GM19438 (cell line): ENCODE measurements at regions not wholly inside any gene's neighbourhood (a gene's known extent, or its start where the extent isn't known, plus 50 kb on each side); places are given as distances from the start of the nearest gene placed in this dataset.
"Not testable (repeated sequence)": the region's sequence is repeated elsewhere in the genome, so short reads cannot be mapped to it uniquely, and the experiment has no call there.

Source experiments
- ATAC-seq: cut with Tn5 transposase; IDR thresholded peaks from one replicate; pipeline ENCODE4 v1.9.1; 2021; ENCODE audit warnings: low read depth; ENCODE audit not compliant: unreplicated experiment

- no peak for ATAC-seq
Measured at GRCh38 chr4:126532527-126532926, 1100.2 kb upstream of the INTU start.

GRCh38 chr4:126533146-126533805 is 1099.5 kb upstream of the INTU start:
- no peak for ATAC-seq

DNA sequence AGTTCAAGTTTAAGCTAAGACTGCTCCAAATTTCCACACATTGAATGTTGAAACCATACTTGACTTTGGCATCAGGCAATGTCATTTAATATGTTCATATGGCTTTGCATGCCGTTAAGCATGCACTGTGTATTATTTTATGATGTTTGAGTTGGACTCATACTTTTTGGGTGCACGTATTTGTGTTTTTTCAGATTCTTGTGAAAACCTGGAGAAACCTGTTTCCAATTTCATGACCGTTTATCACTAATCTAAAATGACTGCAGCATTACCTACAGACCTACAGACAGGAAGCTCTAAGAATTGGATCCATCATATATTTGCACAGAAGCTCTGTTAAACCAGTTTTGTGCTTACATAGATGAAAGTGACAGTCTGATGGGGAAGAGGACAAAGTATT is 1093.0 kb upstream of the INTU start:
- no peak for ATAC-seq

DNA sequence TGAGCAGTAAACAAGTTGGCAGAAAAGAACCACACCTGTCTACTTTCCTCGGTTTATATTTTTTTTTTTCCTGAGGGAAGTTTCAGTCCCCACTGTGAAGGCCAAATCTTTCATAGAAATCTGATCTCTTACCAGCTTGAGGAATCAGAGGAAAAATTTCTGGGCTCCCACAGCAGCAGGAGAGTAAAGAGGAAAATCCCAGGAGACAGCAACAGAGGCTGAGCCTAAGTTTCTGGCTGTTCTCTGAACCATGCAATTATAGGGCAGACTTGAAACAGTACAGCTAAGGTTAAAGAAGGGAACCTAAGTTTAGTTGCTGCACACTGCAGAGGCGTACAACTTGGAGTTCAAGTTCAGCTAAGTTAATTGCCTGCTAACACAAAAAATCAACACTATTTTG is 1090.9 kb upstream of the INTU start:
- ATAC-seq: no peak

DNA sequence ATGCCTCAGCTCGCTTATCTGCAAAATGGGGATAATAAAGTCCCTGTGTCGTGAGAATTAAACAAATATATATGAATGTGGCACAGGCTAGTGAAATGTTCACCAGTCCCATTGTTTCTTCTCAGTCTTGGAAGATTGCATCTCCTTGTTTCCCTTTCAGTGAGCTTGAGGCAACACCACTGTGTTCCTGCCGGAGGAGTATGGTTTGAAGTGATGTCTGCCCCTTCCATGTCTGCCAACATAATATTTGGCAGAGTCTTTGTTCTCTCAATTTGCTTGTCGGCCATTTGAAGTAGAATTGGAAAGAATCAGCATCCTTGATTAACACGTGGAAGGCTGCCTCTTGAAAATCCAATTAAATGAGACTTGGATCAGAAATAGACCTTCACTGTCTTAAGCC is 1088.5 kb upstream of the INTU start:
- ATAC-seq: no peak

DNA sequence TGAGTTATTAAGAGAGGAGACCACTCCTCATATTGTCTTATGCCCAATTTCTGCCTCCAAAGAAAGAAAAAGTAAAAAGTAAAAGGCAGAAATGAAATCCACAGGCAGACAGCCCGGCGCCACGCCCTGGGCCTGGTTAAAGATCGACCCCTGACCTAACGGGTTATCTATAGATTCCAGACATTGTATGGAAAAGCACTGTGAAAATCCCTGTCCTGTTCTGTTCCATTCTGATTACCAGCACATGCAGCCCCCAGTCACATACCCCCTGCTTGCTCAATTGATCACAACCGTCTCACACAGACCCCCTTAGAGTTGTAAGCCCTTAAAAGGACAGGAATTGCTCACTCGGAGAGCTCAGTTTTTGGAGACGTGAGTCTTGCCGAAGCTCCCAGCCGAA is 1086.6 kb upstream of the INTU start:
- not testable (repeated sequence) for ATAC-seq

- ATAC-seq: no peak
Measured at GRCh38 chr4:126547352-126547751, 1085.4 kb upstream of the INTU start.

GRCh38 chr4:126548890-126549289 is 1083.9 kb upstream of the INTU start:
- ATAC-seq: no peak

GRCh38 chr4:126552321-126552720 is 1080.4 kb upstream of the INTU start:
- ATAC-seq: no peak

GRCh38 chr4:126553248-126553647 is 1079.5 kb upstream of the INTU start:
- no peak for ATAC-seq

DNA sequence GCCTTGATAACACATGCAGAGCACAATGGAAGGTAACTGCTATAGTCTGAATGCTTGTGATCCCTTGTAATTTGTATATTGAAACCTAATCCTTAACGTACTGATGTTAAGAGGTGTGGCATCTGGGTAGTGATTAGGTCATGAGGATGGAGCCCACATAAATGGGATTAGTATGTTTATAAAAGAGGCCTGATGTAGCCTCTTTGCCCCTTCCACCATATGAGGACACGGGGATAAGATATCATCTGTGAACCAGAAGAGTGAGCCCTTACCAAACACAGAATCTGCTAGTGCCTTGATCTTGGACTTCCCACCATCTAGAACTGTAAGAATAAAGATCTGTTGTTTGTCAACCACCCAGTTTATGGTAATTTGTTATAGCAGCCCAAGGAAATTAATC is 1074.2 kb upstream of the INTU start:
- no peak for ATAC-seq

DNA sequence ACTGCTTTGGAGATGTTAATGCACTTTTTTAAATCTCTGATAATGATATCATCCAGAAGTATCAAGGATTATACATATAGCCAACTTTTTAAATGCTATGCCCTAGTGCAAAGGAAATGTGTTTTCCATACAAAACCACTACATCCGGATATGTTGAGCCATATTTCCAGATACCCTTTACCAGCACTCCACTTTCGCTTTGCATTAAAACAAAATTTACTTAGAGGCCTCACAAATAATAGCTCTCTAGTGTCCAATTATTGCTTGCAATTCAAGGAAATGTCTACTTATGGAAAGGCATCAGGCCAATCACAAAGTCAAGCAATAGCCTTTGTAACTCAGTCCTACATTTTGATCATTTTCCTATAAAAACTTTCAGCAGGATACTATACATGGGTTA is 1072.8 kb upstream of the INTU start:
- no peak for ATAC-seq

- ATAC-seq: no peak
Measured at GRCh38 chr4:126560794-126561193, 1072.0 kb upstream of the INTU start.

- no peak for ATAC-seq
Measured at GRCh38 chr4:126563389-126563788, 1069.4 kb upstream of the INTU start.

GRCh38 chr4:126564283-126564854 is 1068.4 kb upstream of the INTU start:
- ATAC-seq: no peak

- no peak for ATAC-seq
Measured at GRCh38 chr4:126568652-126569570, 1063.8 kb upstream of the INTU start.

- ATAC-seq: no peak
Measured at GRCh38 chr4:126572264-126572663, 1060.5 kb upstream of the INTU start.

DNA sequence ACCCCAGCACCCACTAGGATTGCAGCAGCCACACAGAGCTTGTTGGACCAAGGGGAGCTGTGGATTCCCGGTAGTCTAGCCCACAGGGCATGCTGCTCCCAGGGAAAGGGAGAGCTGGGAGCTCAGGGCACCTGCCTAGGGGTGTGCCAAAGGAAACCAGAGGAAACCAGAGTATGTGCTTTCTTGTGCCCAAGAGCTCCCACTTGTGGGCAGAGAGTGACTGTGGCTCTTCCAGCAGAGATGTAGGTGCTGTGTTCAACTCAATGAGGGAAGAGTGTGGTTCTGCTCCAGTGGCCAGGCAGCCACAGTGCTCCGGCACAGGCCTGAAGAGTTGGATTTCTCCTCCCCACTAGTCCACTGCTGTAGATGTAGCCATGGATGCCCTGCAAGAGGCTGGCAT is 1050.0 kb upstream of the INTU start:
- no peak for ATAC-seq

GRCh38 chr4:126583509-126583908 is 1049.2 kb upstream of the INTU start:
- no peak for ATAC-seq

DNA sequence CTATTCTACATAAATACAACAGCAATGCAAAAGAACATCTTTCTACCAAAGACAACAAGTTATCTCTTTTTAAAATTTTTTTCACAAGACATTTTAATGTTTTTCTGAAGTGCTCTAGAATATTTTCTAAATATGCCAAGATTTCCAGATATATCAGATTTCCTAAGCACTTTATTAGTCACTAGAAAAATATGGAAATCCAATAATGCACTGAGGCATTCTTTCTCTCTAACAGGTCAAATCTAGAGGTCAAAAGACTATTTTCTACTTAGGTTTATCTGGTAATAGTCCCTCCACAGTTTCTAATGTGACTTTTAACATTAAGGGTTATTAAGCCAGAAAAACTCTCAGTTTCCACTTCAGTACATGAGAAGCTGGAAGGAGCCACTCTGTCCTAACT is 1041.2 kb upstream of the INTU start:
- ATAC-seq: no peak

DNA sequence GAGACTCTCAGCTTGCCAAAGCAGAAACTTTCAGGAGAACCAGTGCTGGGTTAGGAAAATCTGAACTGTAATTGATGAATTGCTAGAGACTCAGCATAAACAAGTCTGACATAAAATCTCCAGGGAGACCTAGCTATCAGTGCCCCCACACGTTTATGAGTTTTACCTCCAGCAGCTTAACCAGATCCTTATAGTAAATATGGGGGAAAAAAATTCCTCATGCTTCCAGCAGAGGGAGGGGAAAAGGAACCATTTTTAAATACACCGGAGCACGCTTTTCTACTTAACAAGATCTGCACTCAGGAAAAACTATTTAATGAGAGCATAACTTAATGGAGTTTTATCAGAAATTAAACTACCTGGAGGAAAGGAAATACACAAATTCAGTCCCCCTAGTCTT is 1040.7 kb upstream of the INTU start:
- ATAC-seq: no peak

DNA sequence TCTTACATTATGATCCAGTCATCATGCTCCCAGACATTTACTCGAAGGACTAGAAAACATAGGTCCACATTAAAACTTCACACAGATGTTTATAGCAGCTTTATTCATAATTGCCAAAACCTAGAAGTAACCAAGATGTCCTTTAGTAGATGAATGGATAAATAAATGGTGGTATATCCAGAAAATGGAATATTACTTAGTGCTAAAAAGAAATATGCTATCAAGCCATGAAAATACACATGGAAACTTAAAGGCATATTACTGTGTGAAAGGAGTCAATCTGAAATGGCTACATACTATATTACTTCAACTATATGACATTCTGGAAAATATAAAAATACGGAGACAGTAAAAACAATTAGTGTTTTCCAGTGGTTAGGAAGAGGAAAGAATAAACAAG is 1039.1 kb upstream of the INTU start:
- no peak for ATAC-seq
